ENCODE measurements at regions not wholly inside any gene's neighbourhood (a gene's known extent, or its start where the extent isn't known, plus 50 kb on each side); places are given as distances from the start of the nearest gene placed in this dataset.
A peak's percentile ranks its signal among the peaks of the same experiment; 100 is the strongest.

DNA sequence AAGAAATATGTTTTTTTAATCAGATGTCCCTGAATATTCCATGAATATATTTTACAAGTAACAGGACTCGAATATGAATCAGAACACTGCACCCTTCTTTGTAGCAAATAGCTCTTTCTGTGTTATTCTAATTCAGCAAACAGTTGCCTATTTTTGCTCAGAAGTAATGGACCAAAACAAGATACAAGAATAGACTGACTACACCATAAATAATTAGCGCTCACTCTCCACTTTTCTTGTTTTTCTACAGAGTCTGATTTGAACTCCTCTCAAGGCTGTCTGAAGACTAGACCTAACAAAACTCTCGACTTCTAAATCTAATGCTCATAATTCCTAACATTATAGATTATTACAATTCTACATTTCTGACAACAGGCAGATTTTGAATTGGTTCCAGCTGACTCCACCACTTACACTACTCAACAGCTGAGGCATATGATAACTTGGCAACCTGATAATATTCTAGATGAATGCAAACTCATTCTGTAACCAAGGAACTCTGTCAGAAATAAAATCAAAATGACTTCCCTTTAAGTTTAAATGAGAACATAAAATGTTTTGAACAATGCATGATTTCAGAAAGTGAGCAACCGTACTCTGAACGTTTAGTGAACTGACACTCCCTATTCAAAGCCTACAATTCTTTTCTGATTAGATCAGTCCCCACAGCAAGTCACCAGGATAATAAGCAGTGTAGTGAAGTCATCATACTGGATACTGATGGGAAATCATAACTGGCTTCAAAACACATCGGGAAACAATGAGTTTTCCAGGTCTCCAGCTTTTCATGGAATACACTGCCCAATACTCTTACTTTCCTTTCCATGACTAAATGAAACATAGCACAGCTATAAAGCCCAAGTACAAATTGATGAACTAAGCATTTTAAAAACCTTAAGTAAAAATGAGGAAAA lies 114.2 kb upstream of the BEND6 start:
- intact Hi-C loops (cut with DNase I; ENCODE audit: low total_unique reads): loop anchor here (5.0 kb wide), 1 partner anchor 128 kb away; no protein-coding TSS in a partner anchor
- H3K4me3 ChIP-seq: peak overlapping the region in 1 of 3 donors; percentile 1
- H3K4me1 ChIP-seq: no peaks in the 10 kb centered on the region

DNA sequence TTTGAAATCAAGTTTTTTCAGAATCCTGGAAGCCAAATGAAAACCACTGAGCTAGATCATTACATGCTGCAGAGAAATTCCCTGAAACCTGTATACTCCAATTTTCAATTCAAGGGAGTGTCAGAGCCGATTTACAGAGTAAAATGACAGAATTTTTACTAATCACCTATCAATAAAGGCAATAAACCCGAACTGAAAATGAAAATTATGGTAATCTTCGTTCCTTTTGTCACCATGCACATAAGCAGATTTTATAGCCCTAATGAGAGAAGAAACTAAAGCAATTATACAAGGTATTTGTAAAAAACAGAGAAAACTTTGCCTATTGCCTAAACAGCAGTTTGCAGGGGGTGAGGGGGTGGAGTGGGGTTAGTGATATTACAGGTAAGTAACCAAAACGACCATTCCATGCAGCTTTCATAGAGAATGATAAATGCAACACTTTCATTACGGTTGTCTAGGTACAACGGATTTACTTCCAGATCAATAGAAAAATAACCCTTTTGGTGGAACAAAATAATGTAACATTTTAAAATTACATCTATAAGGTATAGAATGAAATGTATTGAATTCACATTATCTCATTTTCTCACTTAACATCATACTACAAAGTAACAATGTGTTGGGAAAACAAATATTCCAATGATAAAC lies 115.2 kb upstream of the BEND6 start:
- intact Hi-C loops (cut with DNase I; ENCODE audit: low total_unique reads): loop anchor here (5.0 kb wide), 1 partner anchor 127 kb away; no protein-coding TSS in a partner anchor
- TF ChIP-seq POLR2AphosphoS5 (IDR thresholded peaks at IDR 0.05) (no peak), POLR2A (IDR thresholded peaks at IDR 0.05) (no peak)
- TF ChIP-seq, protein P1, sequence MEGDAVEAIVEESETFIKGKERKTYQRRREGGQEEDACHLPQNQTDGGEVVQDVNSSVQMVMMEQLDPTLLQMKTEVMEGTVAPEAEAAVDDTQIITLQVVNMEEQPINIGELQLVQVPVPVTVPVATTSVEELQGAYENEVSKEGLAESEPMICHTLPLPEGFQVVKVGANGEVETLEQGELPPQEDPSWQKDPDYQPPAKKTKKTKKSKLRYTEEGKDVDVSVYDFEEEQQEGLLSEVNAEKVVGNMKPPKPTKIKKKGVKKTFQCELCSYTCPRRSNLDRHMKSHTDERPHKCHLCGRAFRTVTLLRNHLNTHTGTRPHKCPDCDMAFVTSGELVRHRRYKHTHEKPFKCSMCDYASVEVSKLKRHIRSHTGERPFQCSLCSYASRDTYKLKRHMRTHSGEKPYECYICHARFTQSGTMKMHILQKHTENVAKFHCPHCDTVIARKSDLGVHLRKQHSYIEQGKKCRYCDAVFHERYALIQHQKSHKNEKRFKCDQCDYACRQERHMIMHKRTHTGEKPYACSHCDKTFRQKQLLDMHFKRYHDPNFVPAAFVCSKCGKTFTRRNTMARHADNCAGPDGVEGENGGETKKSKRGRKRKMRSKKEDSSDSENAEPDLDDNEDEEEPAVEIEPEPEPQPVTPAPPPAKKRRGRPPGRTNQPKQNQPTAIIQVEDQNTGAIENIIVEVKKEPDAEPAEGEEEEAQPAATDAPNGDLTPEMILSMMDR (IDR thresholded peaks at IDR 0.05): no peak

More for the DNA sequence above, 114.2 kb upstream of the BEND6 start:
- H3K27ac ChIP-seq: peak overlapping the region; percentile 6 to 28
- H3K27me3 ChIP-seq: peaks cover 0 to 4% of the 10 kb centered on the region in 2 donors
- no peaks in the 10 kb centered on the region for H3K36me3 ChIP-seq
- no peak for DNase-seq (ENCODE audit: low spot score in 2 of 2)
- no peaks in the 10 kb centered on the region for H3K9me3 ChIP-seq
- TF ChIP-seq POLR2AphosphoS5 (IDR thresholded peaks at IDR 0.05) (no peak), POLR2A (IDR thresholded peaks at IDR 0.05) (no peak)
- TF ChIP-seq, protein P1 (IDR thresholded peaks at IDR 0.05): no peak

DNA sequence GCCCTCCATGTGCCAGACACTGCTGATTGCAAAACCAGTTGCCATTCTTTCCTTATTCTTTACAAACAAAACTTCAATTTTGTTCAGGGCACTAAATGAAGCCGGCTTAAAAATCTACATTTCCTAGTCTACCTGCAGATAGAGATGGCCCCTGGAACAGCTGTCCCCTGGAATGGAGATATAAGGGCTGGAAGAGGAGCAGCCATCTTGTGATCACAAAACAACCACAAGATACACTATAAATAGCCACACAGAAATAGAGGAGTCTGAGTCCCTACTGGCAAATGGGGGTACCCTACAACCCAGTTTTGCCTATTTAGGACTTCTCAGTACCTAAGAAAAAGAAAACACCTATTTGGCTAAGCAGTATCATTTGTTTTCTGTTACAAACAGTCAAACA lies 115.9 kb upstream of the BEND6 start:
- no peaks in the 10 kb centered on the region for H3K36me3 ChIP-seq
- H3K27ac ChIP-seq: no peak overlapping the region
- no peak for DNase-seq (ENCODE audit: low spot score in 2 of 2)
- TF ChIP-seq, protein P1 (IDR thresholded peaks at IDR 0.05): no peak
- TF ChIP-seq POLR2A (IDR thresholded peaks at IDR 0.05): no peak
- TF ChIP-seq POLR2AphosphoS5 (IDR thresholded peaks at IDR 0.05): no peak
- H3K4me3 ChIP-seq: no peak overlapping the region
- H3K9me3 ChIP-seq: no peaks in the 10 kb centered on the region
- peaks cover 0 to 4% of the 10 kb centered on the region in 2 donors for H3K27me3 ChIP-seq
- H3K4me1 ChIP-seq: no peaks in the 10 kb centered on the region
- intact Hi-C loops (cut with DNase I; ENCODE audit: low total_unique reads): no loop called here

More for the DNA sequence above, 115.2 kb upstream of the BEND6 start:
- Histone ChIP-seq H3K9me3 (no peaks in the 10 kb centered on the region), H3K36me3 (no peaks in the 10 kb centered on the region), H3K27ac (no peak overlapping the region), H3K4me3 (no peak overlapping the region), H3K4me1 (no peaks in the 10 kb centered on the region), H3K27me3 (peaks cover 0 to 4% of the 10 kb centered on the region in 2 donors)
- no peak for DNase-seq (ENCODE audit: low spot score in 2 of 2)

DNA sequence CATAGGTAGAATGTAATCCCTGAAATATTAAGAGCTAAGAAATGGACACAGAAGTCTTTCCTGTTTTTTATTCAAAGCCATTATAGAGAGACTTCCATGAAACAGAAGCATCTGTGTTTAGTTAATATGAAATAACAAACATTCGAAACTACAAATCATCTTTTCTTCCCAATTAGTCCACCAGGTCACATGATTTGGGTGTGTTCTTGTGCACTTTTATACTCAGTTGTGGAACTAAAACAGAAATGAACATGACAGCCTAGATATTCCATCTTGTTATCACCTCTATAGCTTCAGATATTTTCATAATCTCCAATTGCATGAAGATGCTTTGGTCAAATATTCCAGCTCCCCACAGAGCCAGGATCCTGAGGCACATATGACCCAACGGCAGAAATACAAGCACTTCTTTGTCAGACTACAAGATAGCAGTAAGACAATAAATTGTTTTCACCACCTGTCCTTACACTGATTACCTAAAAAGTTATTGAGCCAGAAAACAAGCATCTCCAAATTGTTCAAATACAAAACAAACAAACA lies 116.8 kb upstream of the BEND6 start:
- no peak for DNase-seq (ENCODE audit: low spot score in 2 of 2)
- no peaks in the 10 kb centered on the region for H3K4me1 ChIP-seq
- intact Hi-C loops (cut with DNase I; ENCODE audit: low total_unique reads): no loop called here
- no peak overlapping the region for H3K4me3 ChIP-seq
- TF ChIP-seq POLR2A (IDR thresholded peaks at IDR 0.05) (no peak), POLR2AphosphoS5 (IDR thresholded peaks at IDR 0.05) (no peak)
- TF ChIP-seq, protein P1 (IDR thresholded peaks at IDR 0.05): no peak
- H3K27me3 ChIP-seq: peaks cover 0 to 4% of the 10 kb centered on the region in 2 donors
- no peaks in the 10 kb centered on the region for H3K36me3 ChIP-seq
- no peak overlapping the region for H3K27ac ChIP-seq
- no peaks in the 10 kb centered on the region for H3K9me3 ChIP-seq
